H7 (cell line): ENCODE measurements at regions not wholly inside any gene's neighbourhood (a gene's known extent, or its start where the extent isn't known, plus 50 kb on each side); places are given as distances from the start of the nearest gene placed in this dataset.
A peak's percentile ranks its signal among the peaks of the same experiment; 100 is the strongest.
"Not testable (repeated sequence)": the region's sequence is repeated elsewhere in the genome, so short reads cannot be mapped to it uniquely, and the experiment has no call there.

Experiments
- DNase-seq: peaks from one replicate; pipeline ENCODE4 v3.0.0; 2012
- H3K27me3 ChIP-seq: 2 replicates; pipeline ENCODE4 v1.6.0; 2011; ENCODE audit warnings: mild to moderate bottlenecking, low read length; ENCODE audit not compliant: control insufficient read depth, insufficient read depth
- H3K36me3 ChIP-seq: replicated peaks from 2 replicates; pipeline ENCODE4 v1.5.1; 2011; ENCODE audit warnings: low read length; ENCODE audit not compliant: control insufficient read depth, insufficient read depth
- H3K4me3 ChIP-seq: 2 replicates; pipeline ENCODE4 v1.5.1; 2011; ENCODE audit warnings: low read depth, mild to moderate bottlenecking, control low read depth, low read length, moderate library complexity; ENCODE audit not compliant: insufficient read depth

GRCh38 chr3:155995525-155996370, 124.6 kb upstream of the KCNAB1 start:
- Histone ChIP-seq H3K27me3 (no peaks in the 10 kb centered on the region), H3K36me3 (no peaks in the 10 kb centered on the region), H3K4me3 (no peak overlapping the region)
- peak; percentile 48 for DNase-seq

- no peak overlapping the region for H3K4me3 ChIP-seq
- no peak for DNase-seq
Observed at GRCh38 chr3:155996882-155997281, 123.5 kb upstream of the KCNAB1 start.

GRCh38 chr3:155998173-155998572, 122.2 kb upstream of the KCNAB1 start:
- DNase-seq, H3K27me3 ChIP-seq, H3K36me3 ChIP-seq, H3K4me3 ChIP-seq: not testable (repeated sequence)

More at GRCh38 chr3:155996882-155997281, 123.5 kb upstream of the KCNAB1 start:
- Histone ChIP-seq H3K36me3 (no peaks in the 10 kb centered on the region), H3K27me3 (no peaks in the 10 kb centered on the region)

GRCh38 chr3:156005736-156006135, 114.6 kb upstream of the KCNAB1 start:
- DNase-seq: peak; percentile 11
- Histone ChIP-seq H3K27me3 (no peaks in the 10 kb centered on the region), H3K36me3 (no peaks in the 10 kb centered on the region), H3K4me3 (no peak overlapping the region)

GRCh38 chr3:156010829-156011228, 109.5 kb upstream of the KCNAB1 start:
- peak; percentile 22 for DNase-seq
- Histone ChIP-seq H3K36me3 (no peaks in the 10 kb centered on the region), H3K4me3 (no peak overlapping the region), H3K27me3 (no peaks in the 10 kb centered on the region)

GRCh38 chr3:156014489-156014888, 105.9 kb upstream of the KCNAB1 start:
- no peaks in the 10 kb centered on the region for H3K36me3 ChIP-seq
- H3K27me3 ChIP-seq: no peaks in the 10 kb centered on the region
- DNase-seq: no peak
- no peak overlapping the region for H3K4me3 ChIP-seq

GRCh38 chr3:156016902-156017301, 103.5 kb upstream of the KCNAB1 start:
- no peak for DNase-seq
- H3K36me3 ChIP-seq: no peaks in the 10 kb centered on the region
- H3K4me3 ChIP-seq: no peak overlapping the region

GRCh38 chr3:156017352-156018030, 102.9 kb upstream of the KCNAB1 start:
- no peak for DNase-seq
- H3K27me3 ChIP-seq: no peaks in the 10 kb centered on the region
- H3K4me3 ChIP-seq: no peak overlapping the region
- H3K36me3 ChIP-seq: no peaks in the 10 kb centered on the region

More at GRCh38 chr3:156016902-156017301, 103.5 kb upstream of the KCNAB1 start:
- no peaks in the 10 kb centered on the region for H3K27me3 ChIP-seq

GRCh38 chr3:156024904-156025533, 95.4 kb upstream of the KCNAB1 start:
- Histone ChIP-seq H3K4me3 (no peak overlapping the region), H3K36me3 (no peaks in the 10 kb centered on the region), H3K27me3 (no peaks in the 10 kb centered on the region)
- no peak for DNase-seq

- DNase-seq: no peak
- Histone ChIP-seq H3K27me3 (no peaks in the 10 kb centered on the region), H3K36me3 (no peaks in the 10 kb centered on the region), H3K4me3 (no peak overlapping the region)
Observed at GRCh38 chr3:156029208-156029607, 91.2 kb upstream of the KCNAB1 start.

GRCh38 chr3:156030723-156031122, 89.7 kb upstream of the KCNAB1 start:
- no peak for DNase-seq
- H3K4me3 ChIP-seq: no peak overlapping the region
- no peaks in the 10 kb centered on the region for H3K27me3 ChIP-seq
- H3K36me3 ChIP-seq: no peaks in the 10 kb centered on the region

- no peak for DNase-seq
- H3K27me3 ChIP-seq: no peaks in the 10 kb centered on the region
- no peaks in the 10 kb centered on the region for H3K36me3 ChIP-seq
- no peak overlapping the region for H3K4me3 ChIP-seq
Observed at GRCh38 chr3:156033428-156033827, 87.0 kb upstream of the KCNAB1 start.

- Histone ChIP-seq H3K36me3 (no peaks in the 10 kb centered on the region), H3K4me3 (no peak overlapping the region), H3K27me3 (no peaks in the 10 kb centered on the region)
- DNase-seq: no peak
Observed at GRCh38 chr3:156035158-156035557, 85.2 kb upstream of the KCNAB1 start.

- Histone ChIP-seq H3K27me3 (no peaks in the 10 kb centered on the region), H3K4me3 (no peak overlapping the region), H3K36me3 (no peaks in the 10 kb centered on the region)
- no peak for DNase-seq
Observed at GRCh38 chr3:156036258-156037053, 83.9 kb upstream of the KCNAB1 start.
